KOPT-K1 (cell line): ENCODE measurements at regions not wholly inside any gene's neighbourhood (a gene's known extent, or its start where the extent isn't known, plus 50 kb on each side); places are given as distances from the start of the nearest gene placed in this dataset.
"Not testable (repeated sequence)": the region's sequence is repeated elsewhere in the genome, so short reads cannot be mapped to it uniquely, and the experiment has no call there.

Experiments
- H3K27ac ChIP-seq: fragments of 200-600 bp; sonication (generic); 2 replicates; pipeline ENCODE4 v1.5.1; 2016; ENCODE audit warnings: antibody characterized with exemption, mild to moderate bottlenecking, low read depth, low read length; ENCODE audit not compliant: poor library complexity, severe bottlenecking
- H3K36me3 ChIP-seq: fragments of 200-600 bp; sonication (generic); 2 replicates; pipeline ENCODE4 v1.5.1; 2017; ENCODE audit warnings: antibody characterized with exemption, mild to moderate bottlenecking, low read length, moderate library complexity; ENCODE audit not compliant: insufficient read depth
- H3K9me3 ChIP-seq: fragments of 200-600 bp; sonication (generic); 2 replicates; pipeline ENCODE4 v1.5.1; 2017; ENCODE audit warnings: antibody characterized with exemption, low read length, mild to moderate bottlenecking; ENCODE audit not compliant: insufficient read depth, poor library complexity, severe bottlenecking

DNA sequence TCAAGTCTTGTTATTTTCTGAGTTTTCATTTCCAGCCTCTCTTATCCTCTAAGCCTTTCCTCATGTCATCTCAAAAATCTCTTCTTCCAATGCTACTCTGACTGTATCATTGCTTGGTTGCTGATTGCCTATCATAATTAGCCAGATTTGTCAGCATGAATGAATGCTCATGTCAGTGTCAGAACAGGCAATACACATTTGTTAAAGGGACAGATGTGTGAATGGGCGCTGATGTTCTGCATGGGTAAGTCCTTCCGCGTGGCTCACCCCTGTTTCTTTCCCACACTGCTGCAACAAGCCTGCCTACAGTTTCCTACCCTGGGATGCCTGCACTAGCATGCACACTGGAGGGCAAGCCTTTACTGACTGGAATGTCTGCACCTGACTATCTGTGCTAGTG is 100.6 kb downstream of the RHOU start:
- Histone ChIP-seq H3K36me3 (no peaks in the 10 kb centered on the region), H3K9me3 (no peaks in the 10 kb centered on the region), H3K27ac (no peak overlapping the region)

DNA sequence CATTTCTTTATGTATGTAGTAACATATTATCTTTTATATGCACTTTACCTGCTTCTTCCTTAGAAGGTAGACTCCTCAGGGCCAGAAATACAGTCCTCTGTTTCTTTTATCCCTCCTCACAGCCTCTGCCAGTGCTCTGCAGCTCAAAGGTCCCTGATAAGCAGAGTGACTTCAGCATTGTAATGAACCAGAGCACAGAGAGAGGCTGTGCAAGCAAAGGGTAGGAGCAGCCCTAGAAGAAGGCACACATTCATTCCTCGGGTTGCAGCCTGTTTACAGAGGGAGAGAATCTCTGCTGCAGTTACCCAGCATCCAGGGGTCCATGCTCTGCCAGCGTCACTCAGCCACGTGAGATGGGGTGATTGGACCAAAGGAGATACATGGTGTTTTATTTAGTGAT is 101.1 kb downstream of the RHOU start:
- no peaks in the 10 kb centered on the region for H3K9me3 ChIP-seq
- H3K36me3 ChIP-seq = no peaks in the 10 kb centered on the region
- H3K27ac ChIP-seq = no peak overlapping the region

DNA sequence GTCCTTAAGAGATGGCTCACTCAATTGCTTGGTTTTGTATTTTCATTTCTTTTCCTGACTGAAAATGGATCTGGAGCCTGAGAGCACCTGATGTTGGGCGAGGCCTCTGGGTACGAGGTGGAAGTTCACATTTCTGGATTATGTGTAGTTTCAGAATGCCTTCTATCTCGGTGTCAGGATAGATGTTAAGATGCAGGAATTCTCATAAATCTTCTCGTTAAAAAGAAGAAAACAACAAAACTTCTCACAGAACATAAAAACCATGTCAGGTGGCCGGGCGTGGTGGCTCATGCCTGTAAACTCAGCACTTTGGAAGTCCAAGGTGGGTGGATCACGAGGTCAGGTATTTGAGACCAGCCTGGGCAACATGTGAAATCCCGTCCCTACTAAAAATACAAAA is 101.8 kb downstream of the RHOU start:
- Histone ChIP-seq H3K27ac (no peak overlapping the region), H3K9me3 (no peaks in the 10 kb centered on the region), H3K36me3 (no peaks in the 10 kb centered on the region)

DNA sequence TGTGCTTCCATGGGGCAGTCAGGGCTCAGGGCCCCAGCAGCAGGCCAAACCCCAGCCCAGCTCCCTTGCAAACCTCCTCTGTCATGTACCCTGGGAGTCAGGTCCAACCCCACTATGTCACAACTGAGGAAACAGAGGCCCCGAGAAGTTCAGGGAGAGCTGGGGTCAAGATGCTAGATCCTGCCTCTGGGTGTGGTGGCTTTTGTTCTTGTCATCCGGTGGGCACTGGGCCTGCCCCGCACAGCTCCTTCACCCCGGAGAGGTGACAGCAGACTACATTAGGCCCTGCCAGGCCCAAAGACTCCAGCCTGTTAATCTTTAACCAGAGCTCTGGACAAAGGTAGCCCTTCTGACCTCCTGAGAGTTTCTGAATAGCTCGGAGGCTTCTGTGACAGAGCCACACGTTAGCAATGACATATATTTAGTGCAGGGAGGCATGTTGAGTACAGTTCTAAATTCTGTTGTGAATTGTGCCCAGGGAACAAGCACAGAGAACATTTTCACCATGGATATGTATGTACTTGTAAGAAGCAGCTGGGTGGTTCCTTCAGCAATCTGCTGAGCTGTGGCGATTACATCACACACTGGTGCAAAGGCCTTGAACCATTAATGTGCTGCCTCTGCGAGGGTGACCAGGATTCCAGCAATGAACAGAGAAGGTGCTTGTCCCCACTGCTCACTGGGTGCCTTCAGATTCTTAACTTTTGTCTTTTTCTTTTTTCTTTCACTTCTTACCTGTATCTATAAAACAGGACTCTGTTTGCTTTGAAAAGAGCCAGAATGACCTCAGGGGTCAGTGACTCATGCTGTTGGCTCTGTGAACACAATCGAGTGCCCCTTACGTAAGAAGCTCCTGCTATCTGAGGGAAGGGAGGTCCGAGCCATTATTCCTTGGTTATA is 102.8 kb downstream of the RHOU start:
- Histone ChIP-seq H3K36me3 (no peaks in the 10 kb centered on the region), H3K27ac (no peak overlapping the region), H3K9me3 (peaks cover 10% of the 10 kb centered on the region)

DNA sequence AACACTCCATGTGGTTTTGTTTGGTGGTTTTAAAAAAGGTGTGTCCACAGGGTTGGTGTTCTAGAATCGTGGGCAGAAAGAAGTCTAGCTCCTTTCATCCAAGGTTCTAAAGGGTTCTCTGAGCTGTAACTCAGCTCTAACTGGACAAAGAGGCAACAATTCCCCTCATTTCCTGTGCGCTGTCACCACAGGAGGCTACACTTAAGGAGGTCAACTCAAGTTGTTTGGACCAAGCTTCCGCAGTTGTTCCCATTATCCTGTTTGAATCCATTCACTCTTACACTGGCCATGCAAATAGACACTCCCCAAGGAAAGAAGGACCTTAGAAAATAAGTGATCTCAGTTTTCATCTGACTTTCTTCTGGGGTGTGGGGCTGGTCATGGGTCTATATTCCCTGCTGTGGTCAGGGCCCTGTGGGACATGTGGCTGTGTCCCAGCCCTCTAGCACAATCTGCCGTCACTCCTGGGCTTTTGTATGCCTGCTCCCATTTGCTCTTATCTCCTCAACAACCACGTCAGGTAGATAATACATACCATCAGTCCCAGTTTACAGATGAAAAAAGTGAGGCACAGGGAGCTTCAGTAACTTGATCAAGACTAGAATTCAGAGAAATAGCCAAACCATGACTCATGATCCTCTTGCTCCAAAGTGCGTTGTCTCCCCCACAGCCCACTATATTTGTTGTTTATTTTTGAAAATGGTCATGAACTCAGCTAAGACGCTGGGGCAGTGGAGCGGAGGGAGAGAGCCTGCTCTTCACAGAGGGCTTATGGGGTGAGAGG is 103.6 kb downstream of the RHOU start:
- H3K9me3 ChIP-seq = peaks cover 15% of the 10 kb centered on the region
- H3K36me3 ChIP-seq = no peaks in the 10 kb centered on the region
- H3K27ac ChIP-seq = no peak overlapping the region

DNA sequence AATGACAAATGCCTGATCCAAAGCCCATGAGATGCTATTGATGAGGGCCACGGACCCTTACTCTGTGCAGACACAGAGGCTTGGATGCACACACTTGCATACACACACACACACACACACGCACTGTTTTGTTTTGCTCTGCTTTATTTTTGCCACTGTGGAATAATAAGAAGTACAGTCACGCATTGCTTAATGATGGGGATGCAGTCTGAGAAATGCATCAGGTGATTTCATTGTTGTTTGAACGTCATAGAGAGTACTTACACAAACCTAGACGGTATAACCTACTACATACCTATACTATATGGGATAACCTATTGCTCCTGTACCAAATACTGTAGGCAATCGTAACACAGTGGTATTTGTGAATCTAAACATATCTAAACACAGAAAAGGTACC is 104.4 kb downstream of the RHOU start:
- Histone ChIP-seq H3K36me3 (no peaks in the 10 kb centered on the region), H3K27ac (no peak overlapping the region), H3K9me3 (peaks cover 15% of the 10 kb centered on the region)

DNA sequence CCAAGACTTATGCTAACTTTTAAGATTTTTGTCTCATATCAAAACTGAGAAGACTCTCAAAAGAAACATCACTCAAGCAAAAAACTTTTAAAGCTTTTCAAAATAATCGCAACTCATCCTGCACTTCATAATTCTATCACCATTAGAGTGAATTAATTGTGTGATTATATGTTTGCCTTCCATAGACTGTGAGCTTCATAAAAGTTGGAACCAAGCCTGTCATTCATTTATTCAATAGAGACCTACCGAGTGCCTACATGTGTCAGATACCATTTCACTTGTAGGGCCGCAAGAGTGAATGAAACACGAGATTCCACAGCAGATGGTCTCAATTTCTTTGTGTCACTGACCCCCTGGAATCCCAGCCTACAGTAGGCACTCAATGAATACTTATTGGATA is 106.4 kb downstream of the RHOU start:
- Histone ChIP-seq H3K27ac (no peak overlapping the region), H3K36me3 (no peaks in the 10 kb centered on the region), H3K9me3 (peaks cover 15% of the 10 kb centered on the region)

DNA sequence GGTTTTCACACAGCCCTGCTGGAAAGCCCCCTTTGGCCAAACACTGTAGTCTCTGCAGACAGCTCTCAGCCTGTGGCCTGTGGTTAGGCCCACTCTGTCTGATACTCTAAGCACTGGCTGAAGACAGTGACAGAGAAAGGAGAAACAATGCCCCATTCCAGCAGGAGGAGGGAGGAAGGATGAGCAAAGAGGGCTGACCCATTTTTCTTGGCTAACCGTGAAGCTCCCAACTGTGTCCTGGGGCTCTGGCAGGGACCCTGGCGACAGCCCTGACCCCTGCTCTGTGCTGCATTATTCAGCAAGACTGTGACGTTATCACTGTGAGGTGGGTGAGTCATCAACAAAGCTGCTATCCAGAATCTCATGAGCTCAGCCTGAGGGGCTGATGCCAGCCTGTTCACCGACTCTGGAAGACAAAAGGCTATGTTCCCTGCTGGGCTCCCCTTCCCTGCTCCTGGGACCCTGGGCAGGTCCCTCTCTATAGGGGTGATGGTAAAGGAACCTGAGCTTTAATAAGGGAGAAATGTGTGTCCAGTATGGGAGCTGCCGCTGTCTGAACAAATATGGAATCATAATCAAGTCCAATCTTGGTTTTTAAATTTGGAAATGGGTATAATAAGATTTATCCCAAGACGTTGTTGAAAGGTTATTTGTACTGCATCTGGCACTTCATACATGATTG is 107.0 kb downstream of the RHOU start:
- no peak overlapping the region for H3K27ac ChIP-seq
- peaks cover 15% of the 10 kb centered on the region for H3K9me3 ChIP-seq
- no peaks in the 10 kb centered on the region for H3K36me3 ChIP-seq

DNA sequence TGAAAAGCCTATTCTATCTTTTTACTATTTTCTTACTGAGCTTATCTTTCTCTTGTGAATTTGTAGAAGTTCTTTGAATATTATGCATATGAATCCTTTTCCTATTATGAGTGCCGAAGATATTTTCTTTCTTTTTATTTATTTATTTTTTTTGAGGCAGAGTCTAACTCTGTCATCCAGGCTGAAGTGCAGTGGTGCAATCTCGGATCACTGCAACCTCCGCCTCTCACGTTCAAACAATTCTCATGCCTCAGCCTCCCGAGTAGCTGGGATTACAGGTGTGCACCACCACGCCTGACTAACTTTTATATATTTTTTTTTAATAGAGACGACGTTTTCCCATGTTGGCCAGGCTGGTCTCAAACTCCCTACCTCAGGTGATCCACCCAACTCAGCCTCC is 109.8 kb downstream of the RHOU start:
- H3K36me3 ChIP-seq = no peaks in the 10 kb centered on the region
- H3K27ac ChIP-seq = no peak overlapping the region
- peaks cover 15% of the 10 kb centered on the region for H3K9me3 ChIP-seq

DNA sequence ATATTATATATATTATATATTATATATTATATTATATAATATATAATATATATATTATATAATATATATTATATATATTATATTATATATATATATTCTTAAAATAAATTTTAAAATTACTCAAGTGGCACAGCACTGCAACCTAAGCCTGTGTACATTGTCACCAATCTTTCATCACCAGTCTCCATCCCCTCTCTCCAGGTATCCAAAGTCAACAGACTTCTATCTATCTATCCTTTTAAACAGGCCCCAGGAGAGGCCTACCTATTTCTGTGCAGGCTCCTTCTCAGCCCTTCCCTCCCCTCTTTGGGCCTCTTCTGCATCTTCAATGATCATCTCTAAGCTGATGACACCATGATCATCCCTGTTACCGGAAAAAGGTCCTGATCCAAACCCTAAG is 111.7 kb downstream of the RHOU start:
- H3K27ac ChIP-seq = no peak overlapping the region
- H3K9me3 ChIP-seq = peaks cover 15% of the 10 kb centered on the region
- H3K36me3 ChIP-seq = no peaks in the 10 kb centered on the region

DNA sequence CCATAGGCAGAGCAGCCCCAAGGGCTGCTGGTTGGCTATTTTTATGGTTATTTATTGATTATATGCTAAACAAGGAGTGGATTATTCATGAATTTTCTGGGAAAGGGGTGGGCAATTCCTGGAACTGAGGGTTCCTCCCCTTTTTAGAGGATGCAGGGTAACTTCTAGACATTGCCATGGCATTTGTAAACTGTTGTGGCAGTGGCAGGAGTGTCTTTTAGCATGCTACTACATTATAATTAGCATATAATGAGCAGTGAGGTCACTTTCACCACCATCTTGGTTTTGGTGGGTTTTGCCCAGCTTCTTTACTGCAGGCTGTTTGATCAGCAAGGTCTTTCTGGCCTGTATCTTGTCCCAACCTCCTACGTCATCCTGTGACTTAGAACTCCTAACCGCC is 112.2 kb downstream of the RHOU start:
- peaks cover 11% of the 10 kb centered on the region for H3K9me3 ChIP-seq
- H3K27ac ChIP-seq, H3K36me3 ChIP-seq: not testable (repeated sequence)

DNA sequence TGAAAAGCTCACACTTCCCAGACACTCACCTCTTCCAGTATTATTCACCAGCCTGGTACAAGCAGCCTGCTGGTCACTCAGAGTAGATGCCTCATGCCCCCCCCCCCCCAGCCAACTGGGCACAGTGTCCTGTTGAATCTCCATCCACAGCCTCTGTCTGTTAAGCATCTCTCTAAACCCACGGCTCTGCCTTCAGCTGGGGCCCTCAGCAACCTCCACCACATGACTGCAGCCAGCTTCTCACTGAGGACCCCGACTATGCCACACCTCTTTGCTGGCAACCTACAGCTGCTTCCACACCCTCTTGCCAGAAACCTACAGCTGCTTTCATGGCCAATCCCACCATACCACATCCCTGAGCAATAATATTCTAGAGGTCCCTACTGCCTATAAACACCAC is 113.1 kb downstream of the RHOU start:
- H3K27ac ChIP-seq = no peak overlapping the region
- peaks cover 1% of the 10 kb centered on the region for H3K9me3 ChIP-seq
- H3K36me3 ChIP-seq = no peaks in the 10 kb centered on the region

DNA sequence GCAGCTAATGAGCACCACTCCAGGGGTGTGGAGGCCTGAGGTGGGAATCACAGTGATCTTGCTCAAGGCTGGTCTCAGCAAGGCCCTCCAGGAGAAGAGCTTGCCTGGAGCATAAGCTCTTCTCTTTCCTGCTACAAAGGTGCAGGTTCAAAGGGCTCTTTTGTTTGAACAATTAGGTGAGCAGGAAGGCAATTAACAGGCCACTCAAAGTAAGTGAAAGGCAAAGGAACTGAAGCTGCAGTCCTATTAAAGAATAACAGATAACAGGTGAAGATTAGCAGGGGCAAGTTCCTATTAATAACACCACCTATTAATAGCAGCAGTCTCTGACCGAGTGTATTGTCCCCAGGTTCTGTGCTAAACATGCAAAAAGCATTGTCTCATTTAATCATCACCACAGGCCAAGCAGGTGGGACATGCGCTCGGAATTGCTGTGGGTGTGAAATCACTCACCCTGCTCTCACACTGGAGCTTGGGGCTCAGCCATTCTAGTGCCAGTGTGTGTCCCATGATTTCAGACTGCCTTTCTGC is 113.8 kb downstream of the RHOU start:
- no peak overlapping the region for H3K27ac ChIP-seq
- no peaks in the 10 kb centered on the region for H3K9me3 ChIP-seq
- H3K36me3 ChIP-seq = no peaks in the 10 kb centered on the region

DNA sequence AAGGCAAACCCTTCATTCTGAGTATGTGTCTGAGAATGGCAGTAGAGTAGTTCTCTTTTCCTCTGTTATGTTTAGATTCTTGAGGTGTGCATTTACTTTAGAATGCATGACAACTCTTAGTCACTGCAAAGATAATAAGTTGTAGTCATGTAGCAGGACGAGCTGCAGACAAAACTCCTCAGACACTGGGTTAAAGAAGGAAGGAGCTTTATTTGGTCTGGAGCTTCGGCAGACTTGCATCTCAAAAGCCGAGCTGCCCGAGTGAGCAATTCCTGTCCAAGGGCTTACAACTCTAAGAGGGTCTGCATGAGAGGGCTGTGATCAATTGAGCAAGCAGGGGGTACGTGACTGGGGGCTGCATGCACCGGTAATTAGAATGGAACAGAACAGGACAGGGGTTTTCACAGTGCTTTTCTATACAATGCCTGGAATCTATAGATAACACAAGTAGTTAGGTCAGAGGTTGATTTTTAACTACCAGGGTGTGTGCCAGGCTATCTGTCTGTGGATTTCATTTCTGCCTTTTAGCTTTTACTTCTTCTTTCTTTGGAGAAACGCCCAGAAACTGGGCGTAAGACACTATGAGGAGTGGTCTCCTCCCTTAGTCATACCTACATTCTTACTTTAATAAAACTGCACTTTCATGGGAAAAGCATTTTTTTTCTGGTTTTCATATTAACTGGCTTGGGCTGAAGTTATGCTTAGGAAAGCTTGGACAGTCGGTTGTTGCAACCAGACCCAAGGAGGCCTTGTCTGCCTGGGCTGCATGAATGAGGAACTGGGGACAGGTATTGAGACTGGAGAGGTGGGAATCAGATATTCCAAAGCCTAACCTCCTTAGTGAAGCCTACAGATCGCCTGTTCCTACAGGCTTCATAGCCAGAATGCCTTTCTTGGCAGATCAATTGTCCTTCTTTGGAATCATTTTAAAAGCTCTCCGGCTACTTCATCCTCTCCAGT is 115.1 kb downstream of the RHOU start:
- H3K36me3 ChIP-seq = no peaks in the 10 kb centered on the region
- H3K9me3 ChIP-seq = no peaks in the 10 kb centered on the region
- no peak overlapping the region for H3K27ac ChIP-seq
